ENCODE measurements at regions not wholly inside any gene's neighbourhood (a gene's known extent, or its start where the extent isn't known, plus 50 kb on each side); places are given as distances from the start of the nearest gene placed in this dataset.
A peak's percentile ranks its signal among the peaks of the same experiment; 100 is the strongest.

- DNase-seq, result peak in 27 of 56 donors; percentile 3 to 37 (median 11)
Observed at GRCh38 chr2:16281451-16282335, 341.3 kb downstream of the MYCN start.

GRCh38 chr2:16280081-16280480, 339.7 kb downstream of the MYCN start:
- DNase-seq, result no peak

- no peak for DNase-seq
Observed at GRCh38 chr2:16279641-16280040, 339.3 kb downstream of the MYCN start.

- DNase-seq, result no peak
Observed at GRCh38 chr2:16279201-16279570, 338.8 kb downstream of the MYCN start.

GRCh38 chr2:16278421-16279200, 338.3 kb downstream of the MYCN start:
- no peak for DNase-seq

- DNase-seq, result no peak
Observed at GRCh38 chr2:16277117-16277516, 336.8 kb downstream of the MYCN start.

GRCh38 chr2:16275661-16276060, 335.3 kb downstream of the MYCN start:
- no peak for DNase-seq

DNA sequence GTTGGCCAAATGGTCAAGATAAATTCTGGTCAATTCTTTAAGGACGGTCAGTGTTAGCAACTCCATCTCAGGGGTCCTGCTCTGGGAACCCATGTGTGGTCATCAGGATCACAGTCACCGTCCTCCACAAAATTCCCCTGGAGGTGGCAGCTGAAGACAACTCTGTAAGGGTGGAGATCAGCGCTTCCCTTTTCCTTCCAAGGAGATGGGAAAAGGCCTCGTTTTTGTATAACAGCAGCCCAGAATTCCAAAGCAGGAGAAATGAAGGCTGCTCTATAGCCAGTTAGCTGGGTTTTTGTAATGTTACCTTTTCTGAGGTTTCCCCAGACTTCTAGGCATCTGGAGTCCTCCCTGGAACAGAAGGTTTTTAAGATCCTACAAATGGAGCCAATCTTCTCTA, 334.8 kb downstream of the MYCN start:
- DNase-seq, result no peak

GRCh38 chr2:16273111-16273510, 332.8 kb downstream of the MYCN start:
- DNase-seq, result no peak

DNA sequence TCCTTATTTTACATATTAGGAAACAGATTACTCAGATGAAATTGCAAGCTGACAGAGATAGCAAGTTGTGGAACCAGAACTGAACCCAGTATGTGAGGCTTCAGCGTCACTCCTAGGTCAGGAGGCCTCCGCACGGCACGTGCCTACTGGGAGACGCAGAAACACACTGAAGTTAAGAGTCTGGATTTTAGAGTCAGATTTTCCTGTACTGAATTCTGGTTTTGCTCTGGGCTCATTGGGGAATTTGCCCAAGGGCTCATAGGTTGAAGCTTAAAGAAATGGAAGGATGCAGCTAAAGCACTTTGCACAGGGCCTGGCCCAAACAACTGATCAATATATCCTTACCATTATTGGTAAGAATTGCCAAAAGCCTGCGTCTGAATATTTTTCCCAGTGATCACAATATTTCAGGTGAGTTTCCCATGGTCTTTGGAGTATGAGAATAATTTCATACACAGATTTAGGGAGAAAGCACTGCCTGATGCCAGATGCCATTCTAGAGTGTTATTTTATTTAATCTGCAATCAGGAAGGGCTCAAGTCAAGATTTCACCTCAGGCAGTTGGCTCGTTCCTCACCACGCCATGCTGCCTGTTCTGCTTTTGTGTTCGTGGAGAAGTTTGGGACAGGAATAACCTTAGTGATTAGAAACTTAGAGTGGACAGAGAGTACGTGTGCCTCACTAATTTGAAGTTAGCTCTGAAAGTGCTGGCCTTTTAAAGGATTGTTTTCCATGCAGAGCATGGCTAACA, 331.9 kb downstream of the MYCN start:
- no peak for DNase-seq

DNA sequence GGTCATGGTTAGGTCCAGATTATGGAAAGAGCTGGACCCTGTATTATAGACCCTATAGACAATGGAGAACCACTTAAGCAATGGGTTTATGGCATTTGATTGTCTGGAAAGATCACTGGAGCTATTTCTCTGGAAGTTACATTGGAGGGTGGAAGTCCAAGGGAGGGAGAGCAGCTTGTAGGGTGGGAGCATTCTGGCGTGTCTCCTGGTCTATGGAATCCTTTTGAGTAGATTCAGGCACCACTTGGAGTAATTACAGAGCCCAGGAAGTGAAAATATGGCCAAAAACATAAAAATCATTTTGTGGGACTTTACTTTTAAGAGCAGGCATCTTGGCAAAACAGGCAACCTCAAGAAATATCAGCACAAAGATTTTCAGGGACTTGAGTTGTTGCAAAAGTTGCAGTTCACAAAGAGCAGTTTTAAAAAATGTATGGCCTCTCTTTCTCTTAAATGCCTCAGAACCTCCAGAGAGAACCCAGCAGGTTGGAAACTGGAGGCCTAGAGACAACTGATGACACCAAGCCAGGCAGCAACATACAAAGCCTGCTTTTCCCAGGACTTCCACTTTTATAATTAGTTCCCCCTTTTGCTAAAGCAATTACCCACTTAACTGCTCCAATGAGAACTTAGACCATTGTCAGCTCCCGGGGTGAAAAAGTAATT, 331.0 kb downstream of the MYCN start:
- no peak for DNase-seq

DNA sequence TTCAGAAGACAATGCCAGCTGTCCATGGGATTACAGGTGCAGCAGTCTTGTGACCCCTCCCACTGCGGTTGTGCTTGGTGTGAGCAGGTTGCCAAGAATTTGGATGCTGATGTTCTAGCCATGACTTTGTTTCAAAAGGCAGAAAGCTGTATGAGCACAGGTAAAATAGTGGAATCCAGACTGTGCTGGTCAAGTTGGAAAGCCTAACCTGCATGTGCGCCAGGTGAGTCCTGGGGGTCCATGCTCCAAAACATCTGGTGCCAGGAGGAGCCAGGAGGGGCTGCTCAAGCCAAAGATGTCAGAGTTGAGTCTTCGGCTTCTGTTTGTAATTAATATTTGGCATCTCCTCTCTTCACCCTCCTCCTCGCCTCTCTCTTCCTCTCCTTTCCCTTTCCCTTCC, 330.1 kb downstream of the MYCN start:
- DNase-seq, result no peak

GRCh38 chr2:16268301-16269000, 328.1 kb downstream of the MYCN start:
- DNase-seq, result no peak

GRCh38 chr2:16266571-16266970, 326.2 kb downstream of the MYCN start:
- DNase-seq, result no peak

DNA sequence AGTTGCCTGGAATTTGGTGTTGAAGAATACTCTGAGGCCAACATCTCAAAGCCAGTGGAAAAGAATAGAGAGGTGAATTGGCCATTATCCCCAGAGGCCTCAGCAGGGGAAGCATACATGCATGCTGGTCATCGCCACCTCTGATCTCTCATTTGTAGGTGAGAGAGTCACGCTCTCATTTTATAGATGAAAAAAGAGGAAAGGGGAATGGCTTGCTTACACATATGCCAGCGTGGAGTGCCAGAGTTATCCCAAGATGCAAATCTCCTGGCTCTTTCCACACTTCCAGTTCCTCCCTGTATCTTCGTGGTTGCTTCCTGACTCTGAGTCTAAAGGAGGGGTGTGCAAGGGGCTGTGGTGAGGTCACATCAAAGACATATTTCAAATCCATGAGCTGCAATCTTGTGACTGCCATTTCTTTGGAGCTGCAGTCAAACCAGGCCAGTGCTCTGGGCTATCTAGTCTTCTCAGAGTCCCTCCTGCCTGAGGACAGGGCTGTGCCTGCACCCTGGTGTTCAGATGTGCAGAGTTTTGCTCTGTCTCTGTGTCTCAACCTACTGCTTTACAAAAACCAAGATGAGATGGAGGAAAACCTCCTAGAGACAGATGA, 324.7 kb downstream of the MYCN start:
- DNase-seq, result no peak

DNA sequence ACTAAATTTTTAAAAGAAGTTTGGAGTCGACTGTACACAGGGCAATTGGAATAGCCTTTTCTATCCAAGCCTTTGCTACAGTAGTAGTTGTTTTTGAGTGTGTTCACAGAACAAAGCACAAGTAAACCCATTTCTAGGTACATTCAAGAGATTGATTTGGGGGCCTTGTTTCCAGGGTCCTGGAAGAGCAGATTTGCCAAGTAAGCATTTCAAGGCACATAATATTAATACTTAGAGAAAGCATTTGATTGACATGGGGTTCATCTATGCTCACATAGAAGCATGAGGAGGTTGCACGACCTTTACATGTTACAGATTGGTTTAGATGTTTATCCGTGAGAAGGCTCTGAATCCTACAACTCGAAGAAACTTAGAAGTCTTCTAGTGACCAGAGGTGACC, 324.1 kb downstream of the MYCN start:
- DNase-seq, result no peak

GRCh38 chr2:16263241-16263890, 323.0 kb downstream of the MYCN start:
- no peak for DNase-seq

DNA sequence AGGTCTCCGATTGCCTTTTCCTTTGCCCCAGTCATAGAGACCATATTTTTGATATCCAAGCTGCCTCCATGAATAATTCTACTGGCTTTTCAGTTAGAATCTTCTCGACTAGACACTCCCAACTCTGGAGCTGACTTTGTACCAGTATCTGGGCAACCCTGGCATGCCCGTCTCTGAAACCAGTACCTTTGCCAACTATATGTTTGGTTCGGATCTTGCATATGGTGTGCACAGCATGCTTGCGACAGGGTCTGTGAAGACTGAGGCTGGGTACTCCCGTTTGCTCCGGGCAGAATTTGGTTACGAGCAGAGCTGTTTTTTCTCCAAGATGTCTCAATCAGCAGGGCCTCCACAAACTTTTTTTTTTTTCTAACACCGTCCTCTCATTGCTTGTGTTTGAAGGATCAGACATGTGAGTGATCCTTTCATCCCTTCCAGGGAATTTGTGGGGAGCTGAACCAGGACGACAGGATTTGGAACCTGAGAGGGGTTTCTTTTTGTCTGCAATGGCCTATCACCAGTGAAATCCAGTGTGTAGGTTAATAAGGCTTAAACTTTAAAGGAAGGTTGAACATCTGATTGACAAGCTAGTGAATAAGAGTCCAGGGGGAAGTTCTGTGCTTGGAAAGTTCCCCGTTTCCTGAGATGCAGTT, 322.3 kb downstream of the MYCN start:
- no peak for DNase-seq

GRCh38 chr2:16261791-16262190, 321.4 kb downstream of the MYCN start:
- DNase-seq, result no peak

All from amygdala (tissue), 56 donors.